Rectal smooth muscle tissue (tissue), 1 donor: ENCODE measurements at regions not wholly inside any gene's neighbourhood (a gene's known extent, or its start where the extent isn't known, plus 50 kb on each side); places are given as distances from the start of the nearest gene placed in this dataset.

Experiments
- H3K27ac ChIP-seq: one replicate; pipeline ENCODE4 v1.7.0; 2013; ENCODE audit warnings: low read depth, low read length, inconsistent platforms
- H3K27me3 ChIP-seq: one replicate; pipeline ENCODE4 v1.7.0; 2013; ENCODE audit warnings: low read length; ENCODE audit not compliant: control insufficient read depth, insufficient read depth
- H3K36me3 ChIP-seq: one replicate; pipeline ENCODE4 v1.7.0; 2013; ENCODE audit warnings: low read length; ENCODE audit not compliant: control insufficient read depth, insufficient read depth
- H3K4me1 ChIP-seq: one replicate; pipeline ENCODE4 v1.7.0; 2013; ENCODE audit warnings: low read length; ENCODE audit not compliant: control insufficient read depth, insufficient read depth
- H3K4me3 ChIP-seq: one replicate; pipeline ENCODE4 v1.7.0; 2013; ENCODE audit warnings: low read length
- H3K9ac ChIP-seq: one replicate; pipeline ENCODE4 v1.7.0; 2013; ENCODE audit warnings: low read length

DNA sequence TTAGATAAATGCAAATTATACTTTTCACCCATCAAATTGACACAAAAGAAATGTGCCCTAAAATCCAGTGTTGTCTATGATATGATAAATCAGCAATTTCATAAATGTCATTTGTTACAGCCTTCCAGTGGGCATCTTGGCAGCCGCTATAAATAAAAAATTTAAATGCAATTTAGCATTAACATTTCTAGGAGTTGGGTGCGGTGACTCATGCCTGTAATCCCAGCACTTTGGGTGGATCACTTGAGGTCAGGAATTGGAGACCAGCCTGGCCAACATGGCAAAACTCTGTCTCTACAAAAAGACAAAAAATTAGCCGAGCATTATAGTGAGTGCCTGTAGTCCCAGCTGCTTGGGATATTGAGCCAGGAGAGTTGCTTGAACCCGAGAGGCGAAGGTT, 65.9 kb upstream of the POMGNT2 start:
- Histone ChIP-seq H3K4me1 (no peaks in the 10 kb centered on the region), H3K36me3 (no peaks in the 10 kb centered on the region), H3K4me3 (no peak overlapping the region), H3K27me3 (no peaks in the 10 kb centered on the region), H3K9ac (no peak overlapping the region), H3K27ac (no peak overlapping the region)

DNA sequence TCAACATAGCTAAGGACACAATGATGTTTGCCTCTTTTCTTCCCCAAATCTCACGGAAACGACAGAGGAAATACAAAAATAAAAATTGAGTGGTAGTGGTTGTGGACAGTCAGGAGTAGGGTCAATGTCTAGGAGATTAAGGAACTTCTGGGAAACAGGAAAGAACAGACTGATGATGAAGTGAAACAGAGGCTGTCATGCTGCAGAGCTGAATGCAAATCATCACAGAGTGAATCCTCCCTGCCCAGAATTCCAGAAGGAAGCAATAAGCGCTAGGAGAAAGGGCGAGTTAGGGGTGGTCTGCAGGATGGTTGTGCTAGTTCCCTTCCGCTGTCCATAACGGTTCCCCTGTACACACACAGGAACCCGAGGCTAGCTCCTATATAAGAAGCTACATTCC, 64.7 kb upstream of the POMGNT2 start:
- no peak overlapping the region for H3K27ac ChIP-seq
- no peaks in the 10 kb centered on the region for H3K27me3 ChIP-seq
- H3K4me3 ChIP-seq, result no peak overlapping the region
- no peak overlapping the region for H3K9ac ChIP-seq
- no peaks in the 10 kb centered on the region for H3K36me3 ChIP-seq
- no peaks in the 10 kb centered on the region for H3K4me1 ChIP-seq

DNA sequence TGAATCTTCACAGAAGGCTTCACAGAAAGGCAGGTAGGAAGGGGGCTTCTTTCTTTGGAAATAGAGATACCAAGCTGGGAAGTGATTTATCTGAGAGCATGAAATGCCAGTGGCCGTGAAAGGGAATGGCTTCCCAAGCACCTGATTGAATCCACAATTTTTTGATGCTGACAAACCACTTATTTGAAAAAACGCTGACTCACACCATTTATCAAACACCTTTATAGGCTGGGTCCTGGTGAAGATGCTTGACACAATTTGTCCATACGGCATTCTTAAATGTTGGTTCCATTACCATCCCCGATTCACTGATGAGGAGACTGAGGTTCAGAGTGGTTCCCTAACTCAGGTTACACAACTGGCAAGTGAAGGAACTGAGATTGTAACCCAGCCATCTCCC, 64.1 kb upstream of the POMGNT2 start:
- H3K4me3 ChIP-seq, result no peak overlapping the region
- H3K4me1 ChIP-seq, result no peaks in the 10 kb centered on the region
- H3K27ac ChIP-seq, result no peak overlapping the region
- H3K36me3 ChIP-seq, result no peaks in the 10 kb centered on the region
- no peak overlapping the region for H3K9ac ChIP-seq
- no peaks in the 10 kb centered on the region for H3K27me3 ChIP-seq

DNA sequence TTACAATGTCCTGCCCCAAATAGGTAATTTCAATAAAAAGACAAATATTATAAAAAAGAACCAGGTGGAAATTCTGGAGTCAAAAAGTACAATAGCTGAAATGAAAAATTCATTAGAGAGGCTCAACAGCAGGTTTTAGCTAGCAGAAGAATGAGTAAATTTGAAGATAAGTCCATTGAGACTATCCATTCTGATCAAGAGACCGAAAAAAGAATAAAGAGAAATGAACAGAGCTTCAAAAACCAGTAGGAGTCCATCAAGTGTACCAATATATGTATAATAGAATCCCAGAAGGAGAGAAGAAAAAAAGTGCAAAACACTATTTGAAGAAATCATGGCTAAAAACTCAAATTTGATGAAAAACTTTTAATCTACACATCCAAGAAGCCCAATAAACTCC, 60.5 kb upstream of the POMGNT2 start:
- Histone ChIP-seq H3K36me3 (no peaks in the 10 kb centered on the region), H3K27me3 (no peaks in the 10 kb centered on the region), H3K4me3 (no peak overlapping the region), H3K9ac (no peak overlapping the region), H3K4me1 (peaks cover 2% of the 10 kb centered on the region), H3K27ac (no peak overlapping the region)

DNA sequence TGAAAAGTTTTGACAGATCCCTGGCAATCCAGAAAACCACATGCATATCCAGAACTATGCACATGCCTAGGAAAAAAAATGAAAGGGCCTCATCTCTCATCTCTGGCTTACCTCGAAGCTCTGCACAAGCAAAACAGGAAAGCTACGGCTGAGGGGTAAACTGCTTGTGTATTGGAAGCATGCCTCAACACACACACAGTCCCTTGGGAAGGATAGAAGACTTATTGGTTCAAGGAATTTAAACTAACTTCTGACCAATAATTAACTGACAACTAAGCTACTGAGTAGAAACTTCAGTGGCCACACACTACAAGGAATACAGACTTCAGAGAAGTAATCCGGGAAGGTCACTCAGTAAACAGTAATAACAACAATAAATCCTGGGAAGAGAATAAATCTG, 59.9 kb upstream of the POMGNT2 start:
- H3K27ac ChIP-seq, result no peak overlapping the region
- H3K36me3 ChIP-seq, result no peaks in the 10 kb centered on the region

DNA sequence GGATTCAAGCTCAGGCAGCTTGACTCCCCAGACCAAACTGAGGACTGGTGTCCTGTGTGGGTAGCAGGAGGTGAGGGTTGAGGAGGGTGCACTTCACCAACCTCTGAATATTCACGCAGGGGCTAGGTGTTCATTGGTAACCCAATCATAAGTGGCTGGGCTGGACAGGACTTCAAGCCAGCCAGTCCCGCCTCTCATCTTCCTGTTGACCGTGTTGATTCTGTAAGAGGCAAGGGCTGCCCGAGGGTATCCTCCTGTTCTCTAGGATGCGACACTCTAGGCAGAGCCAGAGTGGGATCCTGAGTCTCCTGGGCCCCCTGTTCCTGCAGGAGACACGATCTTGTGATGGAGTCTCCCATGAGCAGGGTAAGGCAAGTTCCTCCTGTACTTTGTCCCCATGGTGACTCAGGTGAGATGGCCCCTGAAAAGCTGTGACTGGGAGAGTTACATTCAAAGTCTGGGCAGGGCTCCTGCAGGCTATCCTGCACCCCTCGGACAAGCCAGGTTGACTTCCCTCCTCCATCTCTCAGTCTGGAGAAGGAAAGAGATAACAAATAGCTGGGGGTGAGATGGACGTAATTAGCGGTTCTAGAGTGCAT, 58.1 kb upstream of the POMGNT2 start:
- no peaks in the 10 kb centered on the region for H3K27me3 ChIP-seq
- no peak overlapping the region for H3K27ac ChIP-seq
- H3K4me3 ChIP-seq, result no peak overlapping the region
- no peaks in the 10 kb centered on the region for H3K36me3 ChIP-seq
- no peak overlapping the region for H3K9ac ChIP-seq
- peaks cover 2% of the 10 kb centered on the region for H3K4me1 ChIP-seq

More for the DNA sequence above, 59.9 kb upstream of the POMGNT2 start:
- H3K27me3 ChIP-seq, result no peaks in the 10 kb centered on the region
- H3K9ac ChIP-seq, result no peak overlapping the region
- no peak overlapping the region for H3K4me3 ChIP-seq
- peaks cover 2% of the 10 kb centered on the region for H3K4me1 ChIP-seq

DNA sequence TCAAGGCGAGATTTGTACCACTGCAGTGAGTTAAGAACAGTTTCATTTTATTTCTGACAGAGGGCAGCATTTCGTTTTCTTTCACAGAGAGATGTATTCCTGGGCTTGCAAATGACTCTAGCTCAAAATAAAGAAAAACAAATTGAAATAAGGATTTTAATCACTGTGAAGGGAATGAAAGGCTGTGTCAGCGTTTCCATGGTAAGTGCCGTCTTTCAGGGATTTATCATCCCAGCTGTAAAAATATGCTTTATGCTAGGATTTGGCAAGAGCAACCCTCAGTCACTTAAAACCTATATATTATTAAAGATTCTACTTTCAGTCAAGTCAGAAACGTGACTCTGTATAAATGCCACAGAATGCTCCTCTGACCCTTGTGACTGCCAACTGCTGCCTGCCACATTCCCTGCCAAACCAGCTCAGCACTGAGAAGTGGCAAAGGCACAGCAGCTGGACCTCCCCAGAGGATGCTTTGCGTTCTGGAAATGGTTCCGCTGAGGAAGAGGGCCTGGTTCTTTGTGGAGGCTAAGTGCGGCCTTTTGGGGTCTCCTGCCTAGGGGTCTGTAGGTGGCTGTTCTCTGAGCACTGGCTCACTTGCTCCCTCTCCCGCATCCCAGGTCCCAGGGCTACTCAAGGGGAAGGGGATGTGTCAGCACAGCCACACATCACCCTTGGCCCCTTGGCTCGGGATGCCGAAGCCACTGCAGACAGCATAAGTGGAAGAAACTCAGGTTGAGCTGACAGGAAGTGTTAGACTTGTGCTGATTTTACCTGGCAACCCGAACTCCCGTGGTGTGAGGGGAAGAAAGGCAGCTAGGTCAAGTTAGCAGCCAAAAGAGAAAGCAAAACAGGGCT, 56.6 kb upstream of the POMGNT2 start:
- peaks cover 2% of the 10 kb centered on the region for H3K4me1 ChIP-seq
- H3K9ac ChIP-seq, result no peak overlapping the region
- peak overlapping the region; percentile 23 for H3K4me3 ChIP-seq
- H3K27me3 ChIP-seq, result no peaks in the 10 kb centered on the region
- no peak overlapping the region for H3K27ac ChIP-seq
- no peaks in the 10 kb centered on the region for H3K36me3 ChIP-seq

DNA sequence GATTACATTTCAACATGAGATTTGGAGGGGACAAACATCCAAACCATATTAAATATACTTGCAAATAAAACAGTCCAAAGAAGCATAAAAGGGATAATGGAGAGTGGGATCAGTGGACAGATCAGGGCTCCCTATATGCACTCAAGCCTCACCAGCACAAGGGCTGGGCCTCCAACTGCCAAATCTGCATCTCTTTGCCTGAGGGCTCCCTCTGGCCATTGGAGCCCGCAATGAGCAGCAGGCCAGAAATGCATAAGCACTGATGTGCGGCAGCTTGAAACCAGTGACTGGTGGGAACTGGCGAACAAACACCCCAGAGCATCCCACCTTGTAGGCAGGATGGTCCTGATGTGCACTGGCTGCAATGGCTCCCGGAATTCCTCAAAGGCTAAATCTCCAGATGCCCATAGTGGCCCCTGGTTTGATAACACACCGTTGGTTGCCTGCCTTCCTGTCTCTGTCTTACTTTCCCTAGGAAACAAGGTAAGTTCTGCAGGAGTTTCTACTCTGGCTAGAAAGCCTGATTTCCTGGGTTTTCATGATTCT, 55.9 kb upstream of the POMGNT2 start:
- no peaks in the 10 kb centered on the region for H3K27me3 ChIP-seq
- H3K27ac ChIP-seq, result no peak overlapping the region
- H3K9ac ChIP-seq, result no peak overlapping the region

DNA sequence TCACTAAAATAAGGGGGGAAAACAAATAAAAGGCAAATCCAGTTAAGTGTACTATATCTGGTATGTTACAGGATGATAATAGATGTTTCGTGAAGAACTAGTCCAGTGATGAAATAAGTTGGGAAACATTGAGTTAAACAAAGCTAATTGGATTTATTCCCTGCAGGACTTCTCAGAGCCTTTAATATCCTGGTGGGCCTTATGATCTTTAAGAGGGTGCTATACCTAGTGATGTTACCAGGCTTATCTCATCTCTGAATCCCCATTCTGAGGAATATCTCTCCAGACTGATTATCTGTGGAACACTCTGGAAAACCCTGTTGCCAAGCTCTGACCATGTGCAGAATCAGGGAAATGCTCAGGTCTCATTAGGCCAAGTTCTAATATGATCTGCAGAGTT, 54.8 kb upstream of the POMGNT2 start:
- H3K27me3 ChIP-seq, result no peaks in the 10 kb centered on the region
- peaks cover 2% of the 10 kb centered on the region for H3K4me1 ChIP-seq
- no peaks in the 10 kb centered on the region for H3K36me3 ChIP-seq
- H3K9ac ChIP-seq, result no peak overlapping the region
- no peak overlapping the region for H3K4me3 ChIP-seq
- no peak overlapping the region for H3K27ac ChIP-seq

More for the DNA sequence above, 55.9 kb upstream of the POMGNT2 start:
- Histone ChIP-seq H3K36me3 (no peaks in the 10 kb centered on the region), H3K4me3 (no peak overlapping the region), H3K4me1 (peaks cover 2% of the 10 kb centered on the region)

DNA sequence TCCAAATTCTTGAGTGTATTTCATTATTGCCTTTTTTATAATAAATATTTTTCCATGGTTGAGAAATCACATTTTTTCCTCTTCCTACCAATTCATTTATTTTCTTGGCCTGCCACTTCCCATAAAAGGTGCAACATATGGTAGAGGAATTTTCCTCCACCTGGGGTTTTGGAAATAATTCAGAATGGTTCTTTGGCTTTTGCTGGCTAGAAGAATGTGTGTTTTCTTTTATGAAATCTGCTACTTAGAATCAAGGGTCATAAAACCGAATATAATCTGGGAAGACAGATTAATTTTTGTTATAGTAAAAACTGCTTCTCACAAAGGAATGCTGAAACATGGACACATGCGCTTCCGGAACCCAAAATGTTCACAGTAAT, 54.0 kb upstream of the POMGNT2 start:
- Histone ChIP-seq H3K9ac (no peak overlapping the region), H3K27me3 (no peaks in the 10 kb centered on the region), H3K4me3 (no peak overlapping the region), H3K36me3 (no peaks in the 10 kb centered on the region), H3K4me1 (peaks cover 2% of the 10 kb centered on the region), H3K27ac (no peak overlapping the region)

DNA sequence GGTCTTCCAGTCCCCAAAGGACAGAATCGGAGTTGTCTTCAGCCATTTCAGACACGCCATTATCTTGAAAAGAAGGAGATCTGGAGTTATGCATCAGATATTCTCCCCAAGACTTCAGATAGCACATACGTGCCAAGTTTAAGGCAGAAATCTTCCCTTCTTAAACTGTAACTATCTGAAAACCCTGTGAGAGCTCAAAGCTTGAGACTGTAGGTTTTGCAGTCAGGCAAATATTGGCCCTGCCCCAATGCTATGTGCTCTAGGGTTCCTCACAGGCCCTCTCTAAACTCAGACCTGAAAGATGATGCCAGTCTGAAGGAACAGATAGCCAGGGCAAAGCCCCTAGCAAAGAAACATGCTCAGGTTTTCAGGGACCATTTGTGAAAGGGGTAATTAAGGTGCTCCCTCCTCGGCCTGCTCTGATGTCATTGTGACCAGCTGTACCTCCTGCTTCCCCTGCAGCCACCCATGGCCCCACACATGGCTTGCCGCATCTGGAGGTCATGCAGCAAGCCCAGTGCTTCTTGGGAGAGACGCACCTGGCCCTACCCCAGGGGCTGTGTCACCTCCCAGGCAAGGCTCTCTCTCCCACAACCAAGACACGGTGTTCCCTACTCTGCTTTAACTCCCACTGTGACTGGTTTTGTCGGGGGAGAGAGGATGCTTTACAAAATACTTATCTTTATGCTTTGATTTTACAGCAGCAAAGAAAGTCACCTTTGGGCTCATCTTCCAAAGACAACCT, 53.4 kb upstream of the POMGNT2 start:
- Histone ChIP-seq H3K9ac (no peak overlapping the region), H3K27ac (no peak overlapping the region), H3K4me1 (peaks cover 2% of the 10 kb centered on the region), H3K36me3 (no peaks in the 10 kb centered on the region), H3K4me3 (no peak overlapping the region), H3K27me3 (no peaks in the 10 kb centered on the region)

DNA sequence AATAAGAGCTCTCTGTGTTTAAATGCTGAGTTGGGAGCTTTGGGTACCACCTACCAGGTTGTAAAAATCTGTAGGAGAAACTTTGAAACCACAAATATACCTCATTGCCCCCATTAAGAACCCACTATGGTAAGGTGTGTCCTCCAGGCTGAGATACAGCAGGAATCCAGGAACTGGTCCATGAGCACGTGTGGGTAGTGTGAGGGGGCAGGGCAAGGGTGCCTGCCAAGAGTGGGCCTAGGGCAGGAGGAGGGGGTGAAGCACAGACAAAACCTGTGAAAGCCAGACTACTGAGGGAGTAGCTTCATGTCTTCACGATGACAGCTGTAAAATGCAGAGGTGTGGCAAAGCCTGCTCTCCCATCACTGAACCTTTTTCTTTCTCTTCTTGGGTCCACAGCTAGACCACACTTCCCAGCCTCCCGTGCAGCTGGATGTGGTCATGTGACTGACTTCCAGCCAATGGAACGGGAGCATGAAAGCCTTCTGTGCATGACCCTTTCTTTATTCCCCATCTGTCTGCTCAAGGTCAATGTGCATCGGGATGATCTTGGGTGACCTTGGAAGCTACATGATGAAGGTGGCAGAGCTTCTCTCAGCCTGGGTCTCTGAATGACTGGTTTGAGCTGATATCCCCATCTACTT, 51.1 kb upstream of the POMGNT2 start:
- no peaks in the 10 kb centered on the region for H3K36me3 ChIP-seq

More for the DNA sequence above, 51.1 kb upstream of the POMGNT2 start:
- H3K4me3 ChIP-seq, result no peak overlapping the region
- no peaks in the 10 kb centered on the region for H3K27me3 ChIP-seq
- no peak overlapping the region for H3K9ac ChIP-seq
- peaks cover 12% of the 10 kb centered on the region for H3K4me1 ChIP-seq
- no peak overlapping the region for H3K27ac ChIP-seq
